ENCODE measurements at regions not wholly inside any gene's neighbourhood (a gene's known extent, or its start where the extent isn't known, plus 50 kb on each side); places are given as distances from the start of the nearest gene placed in this dataset.

DNA sequence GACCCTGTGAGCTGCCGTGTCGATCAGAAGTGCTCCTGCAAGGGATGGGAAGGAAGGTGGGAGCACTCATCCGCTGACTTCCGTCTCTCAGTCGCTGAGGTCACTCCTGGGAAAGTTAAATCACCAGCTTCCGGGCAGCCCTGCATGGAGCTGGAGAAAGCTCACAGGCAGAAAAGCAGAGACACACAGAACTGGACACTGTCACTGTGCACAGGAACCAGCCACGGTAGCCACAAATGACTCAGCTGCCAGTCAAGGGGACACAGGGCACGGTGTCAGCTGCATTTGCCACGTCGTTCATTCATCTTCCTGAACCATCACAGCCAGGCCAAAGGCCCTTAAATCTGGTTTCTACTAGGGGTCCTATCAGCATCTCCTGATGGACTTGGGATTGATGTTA, 226.4 kb upstream of the PSMD7 start:
- DNase-seq (no peak), ATAC-seq (ENCODE audit: low read depth) (no peak)
- Histone ChIP-seq H3K4me2 (ENCODE audit: low read depth, low read length) (no peak overlapping the region), H3K56ac (ENCODE audit: extremely low read depth, insufficient read depth, low read length) (no peak overlapping the region), H3K27me3 (ENCODE audit: control insufficient read depth, insufficient read depth, low read length) (no peaks in the 10 kb centered on the region), H2AFZ (replicated peaks; ENCODE audit: low read length, poor library complexity) (no peak overlapping the region), H3K4me1 (ENCODE audit: control insufficient read depth, insufficient read depth, low read length) (no peaks in the 10 kb centered on the region), H3K9me3 (ENCODE audit: control insufficient read depth, insufficient read depth, low read length) (peaks cover 2% of the 10 kb centered on the region; the same call in 1 of the 2 replicates), H3K14ac (replicated peaks; ENCODE audit: low read depth, low read length) (no peak overlapping the region), H4K91ac (ENCODE audit: insufficient read depth, low read depth, low read length) (no peak overlapping the region), H4K5ac (ENCODE audit: low read depth, low read length) (no peak overlapping the region), H2BK120ac (ENCODE audit: low read depth, low read length) (no peak overlapping the region), H2BK20ac (ENCODE audit: low read depth, low read length) (no peak overlapping the region), H3K18ac (ENCODE audit: low read depth, low read length) (no peak overlapping the region), H3K27ac (ENCODE audit: insufficient read depth, low read length) (no peak overlapping the region), H2BK5ac (ENCODE audit: low read depth, low read length, poor library complexity, severe bottlenecking) (no peak overlapping the region), H2AK9ac (replicated peaks; ENCODE audit: low read depth, low read length, poor library complexity) (no peak overlapping the region), H3K36me3 (ENCODE audit: control insufficient read depth, insufficient read depth, low read length) (no peaks in the 10 kb centered on the region), H3K9ac (ENCODE audit: low read depth, low read length) (no peak overlapping the region), H4K8ac (ENCODE audit: low read depth in 2 of 2, low read length in 2 of 2) (no peak overlapping the region), H4K20me1 (ENCODE audit: insufficient read depth, low read length) (no peaks in the 10 kb centered on the region), H2AK5ac (ENCODE audit: low read depth, low read length) (no peak overlapping the region), H3K9me1 (ENCODE audit: insufficient read depth, low read length) (no peaks in the 10 kb centered on the region), H3K79me1 (ENCODE audit: low read depth in 1 of 2, low read length in 2 of 2) (no peaks in the 10 kb centered on the region), H2BK15ac (ENCODE audit: low read depth, low read length) (no peak overlapping the region), H3K4me3 (ENCODE audit: insufficient read depth, low read depth, low read length) (no peak overlapping the region), H3K4ac (ENCODE audit: low read depth, low read length) (no peak overlapping the region), H3K23ac (ENCODE audit: low read depth, low read length) (no peak overlapping the region)
- POLR2A ChIA-PET (ENCODE audit: unreplicated experiment), result no interaction called here
- CTCF ChIA-PET, result no interaction called here
- dilution Hi-C loops (cut with HindIII; ENCODE audit: low sequenced_read_pairs, unreplicated experiment), result no loop called here
- in situ Hi-C loops (cut with MboI; ENCODE audit: low sequenced_read_pairs), result no loop called here
- 84% methylated on average over 3 of the region's 10 CpGs; no CpG with 5 or more reads in 1 of the 2 experiments for WGBS, 2 experiments (ENCODE audit: extremely low coverage in 2 of 2, insufficient read length in 1 of 2)
- intact Hi-C loops (cut with micrococcal nuclease), result no loop called here
- TF ChIP-seq SMC3 (IDR thresholded peaks at IDR 0.05; ENCODE audit: low read depth, low read length) (no peak), POLR2A (IDR thresholded peaks at IDR 0.05; ENCODE audit: low read depth, low read length) (no peak), RAD21 (IDR thresholded peaks at IDR 0.05; ENCODE audit: low read length) (no peak), RCOR1 (IDR thresholded peaks at IDR 0.05; ENCODE audit: insufficient replicate concordance, low read length) (no peak), NFE2L2 (IDR thresholded peaks at IDR 0.05; ENCODE audit: low read depth, low read length) (no peak), CEBPB (IDR thresholded peaks at IDR 0.05; ENCODE audit: low read depth, low read length) (no peak), MAZ (IDR thresholded peaks at IDR 0.05; ENCODE audit: borderline replicate concordance, low read depth, low read length) (no peak), MAFK (IDR thresholded peaks at IDR 0.05; ENCODE audit: low read depth, low read length) (no peak), RFX5 (IDR thresholded peaks at IDR 0.05; ENCODE audit: low read depth, low read length) (no peak), BHLHE40 (IDR thresholded peaks at IDR 0.05; ENCODE audit: low read depth, low read length) (no peak), MXI1 (IDR thresholded peaks at IDR 0.05; ENCODE audit: borderline replicate concordance, low read depth, low read length) (no peak)
- TF ChIP-seq, protein P1, sequence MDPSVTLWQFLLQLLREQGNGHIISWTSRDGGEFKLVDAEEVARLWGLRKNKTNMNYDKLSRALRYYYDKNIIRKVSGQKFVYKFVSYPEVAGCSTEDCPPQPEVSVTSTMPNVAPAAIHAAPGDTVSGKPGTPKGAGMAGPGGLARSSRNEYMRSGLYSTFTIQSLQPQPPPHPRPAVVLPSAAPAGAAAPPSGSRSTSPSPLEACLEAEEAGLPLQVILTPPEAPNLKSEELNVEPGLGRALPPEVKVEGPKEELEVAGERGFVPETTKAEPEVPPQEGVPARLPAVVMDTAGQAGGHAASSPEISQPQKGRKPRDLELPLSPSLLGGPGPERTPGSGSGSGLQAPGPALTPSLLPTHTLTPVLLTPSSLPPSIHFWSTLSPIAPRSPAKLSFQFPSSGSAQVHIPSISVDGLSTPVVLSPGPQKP (IDR thresholded peaks at IDR 0.05; ENCODE audit: borderline replicate concordance, low read depth, low read length), result no peak
- TF ChIP-seq, protein P2, sequence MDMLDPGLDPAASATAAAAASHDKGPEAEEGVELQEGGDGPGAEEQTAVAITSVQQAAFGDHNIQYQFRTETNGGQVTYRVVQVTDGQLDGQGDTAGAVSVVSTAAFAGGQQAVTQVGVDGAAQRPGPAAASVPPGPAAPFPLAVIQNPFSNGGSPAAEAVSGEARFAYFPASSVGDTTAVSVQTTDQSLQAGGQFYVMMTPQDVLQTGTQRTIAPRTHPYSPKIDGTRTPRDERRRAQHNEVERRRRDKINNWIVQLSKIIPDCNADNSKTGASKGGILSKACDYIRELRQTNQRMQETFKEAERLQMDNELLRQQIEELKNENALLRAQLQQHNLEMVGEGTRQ (IDR thresholded peaks at IDR 0.05; ENCODE audit: low read depth, low read length), result no peak
- TF ChIP-seq, protein P3, sequence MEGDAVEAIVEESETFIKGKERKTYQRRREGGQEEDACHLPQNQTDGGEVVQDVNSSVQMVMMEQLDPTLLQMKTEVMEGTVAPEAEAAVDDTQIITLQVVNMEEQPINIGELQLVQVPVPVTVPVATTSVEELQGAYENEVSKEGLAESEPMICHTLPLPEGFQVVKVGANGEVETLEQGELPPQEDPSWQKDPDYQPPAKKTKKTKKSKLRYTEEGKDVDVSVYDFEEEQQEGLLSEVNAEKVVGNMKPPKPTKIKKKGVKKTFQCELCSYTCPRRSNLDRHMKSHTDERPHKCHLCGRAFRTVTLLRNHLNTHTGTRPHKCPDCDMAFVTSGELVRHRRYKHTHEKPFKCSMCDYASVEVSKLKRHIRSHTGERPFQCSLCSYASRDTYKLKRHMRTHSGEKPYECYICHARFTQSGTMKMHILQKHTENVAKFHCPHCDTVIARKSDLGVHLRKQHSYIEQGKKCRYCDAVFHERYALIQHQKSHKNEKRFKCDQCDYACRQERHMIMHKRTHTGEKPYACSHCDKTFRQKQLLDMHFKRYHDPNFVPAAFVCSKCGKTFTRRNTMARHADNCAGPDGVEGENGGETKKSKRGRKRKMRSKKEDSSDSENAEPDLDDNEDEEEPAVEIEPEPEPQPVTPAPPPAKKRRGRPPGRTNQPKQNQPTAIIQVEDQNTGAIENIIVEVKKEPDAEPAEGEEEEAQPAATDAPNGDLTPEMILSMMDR (conservative IDR thresholded peaks at IDR 0.05; ENCODE audit: low read depth, low read length), result no peak
- BruUV-seq (replicated peaks), result no TSS peak
